IMR-90 (cell line): ENCODE measurements at regions not wholly inside any gene's neighbourhood (a gene's known extent, or its start where the extent isn't known, plus 50 kb on each side); places are given as distances from the start of the nearest gene placed in this dataset.

Experiments
- ATAC-seq: fragments of 200-7000 bp; cut with Tn5 transposase; 2 replicates; pipeline ENCODE4 v1.9.1; 2020; ENCODE audit warnings: low read depth, mild to moderate bottlenecking, moderate library complexity
- BruUV-seq: library from RNA; stranded (reverse); fragments of 400-500 nt; replicated peaks from 2 replicates; lab custom pipeline; 2021; lab: Mats Ljungman, UMichigan
- CTCF ChIA-PET: fragments of 300-600 bp; formaldehyde crosslinking; extraction: SDS; loops from one replicate; lab custom pipeline; 2021; ENCODE audit warnings: antibody characterized with exemption; lab: Yijun Ruan, JAX
- POLR2A ChIA-PET: fragments of 300-600 bp; sonication (Branson Sonifier 250); formaldehyde crosslinking; loops from one replicate; lab custom pipeline; 2022; ENCODE audit warnings: antibody characterized with exemption; ENCODE audit not compliant: unreplicated experiment; lab: Charles Lee
- DNase-seq: peaks from one replicate; pipeline ENCODE4 v3.0.0; 2013
- H2AFZ ChIP-seq: replicated peaks from 2 replicates; pipeline ENCODE3; 2013; ENCODE audit warnings: low read length, mild to moderate bottlenecking; ENCODE audit not compliant: poor library complexity
- H2AK5ac ChIP-seq: 2 replicates; pipeline ENCODE4 v1.6.1; 2013; ENCODE audit warnings: low read depth, low read length, inconsistent platforms
- H2AK9ac ChIP-seq: replicated peaks from 2 replicates; pipeline ENCODE3; 2013; ENCODE audit warnings: mild to moderate bottlenecking, low read depth, low read length, moderate library complexity; ENCODE audit not compliant: poor library complexity
- H2BK120ac ChIP-seq: 2 replicates; pipeline ENCODE4 v1.6.1; 2013; ENCODE audit warnings: low read depth, low read length, inconsistent platforms
- H2BK15ac ChIP-seq: 3 replicates; pipeline ENCODE4 v1.6.1; 2013; ENCODE audit warnings: low read depth, low read length, inconsistent platforms
- H2BK20ac ChIP-seq: 2 replicates; pipeline ENCODE4 v1.6.1; 2013; ENCODE audit warnings: low read depth, mild to moderate bottlenecking, inconsistent platforms, low read length, moderate library complexity
- H2BK5ac ChIP-seq: 2 replicates; pipeline ENCODE4 v1.6.1; 2013; ENCODE audit warnings: mild to moderate bottlenecking, low read depth, low read length, inconsistent platforms; ENCODE audit not compliant: poor library complexity, severe bottlenecking
- H3K14ac ChIP-seq: replicated peaks from 2 replicates; pipeline ENCODE4 v1.6.1; 2013; ENCODE audit warnings: low read depth, low read length, inconsistent platforms
- H3K18ac ChIP-seq: 2 replicates; pipeline ENCODE4 v1.6.1; 2013; ENCODE audit warnings: low read depth, low read length, control low read depth
- H3K23ac ChIP-seq: 2 replicates; pipeline ENCODE4 v1.6.1; 2013; ENCODE audit warnings: low read depth, low read length, inconsistent platforms
- H3K27ac ChIP-seq: 2 replicates; pipeline ENCODE4 v1.5.1; 2013; ENCODE audit warnings: mild to moderate bottlenecking, control low read depth, low read length; ENCODE audit not compliant: insufficient read depth
- H3K27me3 ChIP-seq: 2 replicates; pipeline ENCODE4 v1.6.1; 2013; ENCODE audit warnings: low read length; ENCODE audit not compliant: control insufficient read depth, insufficient read depth
- H3K36me3 ChIP-seq: 2 replicates; pipeline ENCODE4 v1.6.1; 2013; ENCODE audit warnings: low read length, mixed read lengths; ENCODE audit not compliant: control insufficient read depth, insufficient read depth
- H3K4ac ChIP-seq: 2 replicates; pipeline ENCODE4 v1.6.1; 2013; ENCODE audit warnings: low read depth, low read length, inconsistent platforms
- H3K4me1 ChIP-seq: 2 replicates; pipeline ENCODE4 v1.6.1; 2013; ENCODE audit warnings: low read length, mixed read lengths; ENCODE audit not compliant: control insufficient read depth, insufficient read depth
- H3K4me2 ChIP-seq: 2 replicates; pipeline ENCODE4 v1.6.1; 2013; ENCODE audit warnings: low read depth, mild to moderate bottlenecking, control low read depth, low read length, moderate library complexity
- H3K4me3 ChIP-seq: 2 replicates; pipeline ENCODE4 v1.5.1; 2013; ENCODE audit warnings: low read depth, mild to moderate bottlenecking, control low read depth, low read length, moderate library complexity; ENCODE audit not compliant: insufficient read depth
- H3K56ac ChIP-seq: 2 replicates; pipeline ENCODE4 v1.6.1; 2013; ENCODE audit warnings: low read length, inconsistent platforms; ENCODE audit not compliant: insufficient read depth; ENCODE audit errors: extremely low read depth
- H3K79me1 ChIP-seq, 2 experiments: 2 replicates each; pipeline ENCODE4 v1.6.1; 2013; ENCODE audit warnings: low read length in 2 of 2, inconsistent platforms in 1 of 2, low read depth in 1 of 2
- H3K9ac ChIP-seq: 2 replicates; pipeline ENCODE4 v1.6.1; 2013; ENCODE audit warnings: low read depth, low read length, control low read depth
- H3K9me1 ChIP-seq: 2 replicates; pipeline ENCODE4 v1.6.1; 2013; ENCODE audit warnings: low read length, inconsistent platforms; ENCODE audit not compliant: insufficient read depth
- H3K9me3 ChIP-seq: 2 replicates; pipeline ENCODE4 v1.6.1; 2013; ENCODE audit warnings: low read length; ENCODE audit not compliant: control insufficient read depth, insufficient read depth
- H4K20me1 ChIP-seq: 2 replicates; pipeline ENCODE4 v1.6.1; 2013; ENCODE audit warnings: low read length, inconsistent platforms; ENCODE audit not compliant: insufficient read depth
- H4K5ac ChIP-seq: 2 replicates; pipeline ENCODE4 v1.6.1; 2013; ENCODE audit warnings: mild to moderate bottlenecking, low read depth, low read length, control low read depth
- H4K8ac ChIP-seq, 2 experiments: 2 replicates each; pipeline ENCODE4 v1.6.1; 2013; ENCODE audit warnings: low read depth in 2 of 2, low read length in 2 of 2, control low read depth in 1 of 2, inconsistent platforms in 1 of 2
- H4K91ac ChIP-seq: 2 replicates; pipeline ENCODE4 v1.6.1; 2013; ENCODE audit warnings: low read depth, low read length, inconsistent platforms; ENCODE audit not compliant: insufficient read depth
- BHLHE40 ChIP-seq: fragments of 150-350 bp; IDR thresholded peaks from 2 replicates; pipeline ENCODE4 v1.6.1; 2016; ENCODE audit warnings: mild to moderate bottlenecking, low read depth, low read length
- CEBPB ChIP-seq: IDR thresholded peaks from 2 replicates; pipeline ENCODE4 v1.6.1; 2012; ENCODE audit warnings: low read depth, low read length, improper control_type of control experiment
- CHD1 ChIP-seq: IDR thresholded peaks from 2 replicates; pipeline ENCODE4 v1.6.1; 2012; ENCODE audit warnings: low read depth, low read length, improper control_type of control experiment
- CTCF ChIP-seq: conservative IDR thresholded peaks from 2 replicates; pipeline ENCODE4 v1.5.1; 2012; ENCODE audit warnings: mild to moderate bottlenecking, low read depth, low read length, improper control_type of control experiment
- FOS ChIP-seq: fragments of 150-350 bp; IDR thresholded peaks from 2 replicates; pipeline ENCODE4 v1.6.1; 2016; ENCODE audit warnings: low read depth, low read length
- MAFK ChIP-seq: IDR thresholded peaks from 2 replicates; pipeline ENCODE4 v1.6.1; 2012; ENCODE audit warnings: low read depth, low read length, improper control_type of control experiment
- MAZ ChIP-seq: IDR thresholded peaks from 2 replicates; pipeline ENCODE4 v1.6.1; 2012; ENCODE audit warnings: low read depth, mild to moderate bottlenecking, low read length, improper control_type of control experiment, moderate library complexity, borderline replicate concordance
- MXI1 ChIP-seq: IDR thresholded peaks from 2 replicates; pipeline ENCODE4 v1.6.1; 2012; ENCODE audit warnings: low read depth, mild to moderate bottlenecking, low read length, moderate library complexity, borderline replicate concordance
- NFE2L2 ChIP-seq: fragments of 150-350 bp; IDR thresholded peaks from 2 replicates; pipeline ENCODE4 v1.6.1; 2016; ENCODE audit warnings: low read depth, mild to moderate bottlenecking, low read length
- POLR2A ChIP-seq: IDR thresholded peaks from 2 replicates; pipeline ENCODE4 v1.6.1; 2012; ENCODE audit warnings: mild to moderate bottlenecking, low read depth, low read length
- RAD21 ChIP-seq: IDR thresholded peaks from 2 replicates; pipeline ENCODE4 v1.6.1; 2012; ENCODE audit warnings: low read length, improper control_type of control experiment
- RCOR1 ChIP-seq: IDR thresholded peaks from 2 replicates; pipeline ENCODE4 v1.6.1; 2012; ENCODE audit warnings: mild to moderate bottlenecking, low read length, improper control_type of control experiment; ENCODE audit not compliant: insufficient replicate concordance
- RFX5 ChIP-seq: IDR thresholded peaks from 2 replicates; pipeline ENCODE4 v1.8.0; 2012; ENCODE audit warnings: low read depth, mild to moderate bottlenecking, low read length, moderate library complexity
- SMC3 ChIP-seq: fragments of 150-350 bp; IDR thresholded peaks from 2 replicates; pipeline ENCODE4 v1.6.1; 2016; ENCODE audit warnings: low read depth, mild to moderate bottlenecking, antibody characterized with exemption, low read length, moderate library complexity
- WGBS, 2 experiments: methylation state at CpG; one replicate each; pipeline versions ENCODE4 v1.1.5 to v1.1.7; 2013; ENCODE audit warnings: missing lambda C conversion rate in 2 of 2; ENCODE audit not compliant: insufficient read length in 1 of 2; ENCODE audit errors: extremely low coverage in 2 of 2; 5-methylcytosine and 5-hydroxymethylcytosine counted together
- dilution Hi-C: fragments of 300-500 bp; cut with HindIII; formaldehyde crosslinking; loops from one replicate; pipeline ENCODE4 v1.14.3; 2018; ENCODE audit warnings: low sequenced_read_pairs; ENCODE audit not compliant: unreplicated experiment
- in situ Hi-C: fragments of 300-500 bp; cut with MboI; formaldehyde crosslinking; loops from 3 replicates; pipeline ENCODE4 v1.14.3; 2019; ENCODE audit warnings: low sequenced_read_pairs, inconsistent platforms, mixed read lengths
- intact Hi-C: fragments of 100-400 bp; cut with micrococcal nuclease; formaldehyde crosslinking; loops from 2 replicates; pipeline ENCODE4 v1.10.0; 2022
- TF ChIP-seq, protein P1 (sequence below): fragments of 150-350 bp; IDR thresholded peaks from 2 replicates; pipeline ENCODE4 v1.6.1; 2017; ENCODE audit warnings: mild to moderate bottlenecking, antibody characterized with exemption, low read length, low read depth
- TF ChIP-seq, protein P2 (sequence below): fragments of 150-350 bp; IDR thresholded peaks from 2 replicates; pipeline ENCODE4 v1.6.1; 2016; ENCODE audit warnings: low read depth, mild to moderate bottlenecking, low read length, moderate library complexity, borderline replicate concordance

DNA sequence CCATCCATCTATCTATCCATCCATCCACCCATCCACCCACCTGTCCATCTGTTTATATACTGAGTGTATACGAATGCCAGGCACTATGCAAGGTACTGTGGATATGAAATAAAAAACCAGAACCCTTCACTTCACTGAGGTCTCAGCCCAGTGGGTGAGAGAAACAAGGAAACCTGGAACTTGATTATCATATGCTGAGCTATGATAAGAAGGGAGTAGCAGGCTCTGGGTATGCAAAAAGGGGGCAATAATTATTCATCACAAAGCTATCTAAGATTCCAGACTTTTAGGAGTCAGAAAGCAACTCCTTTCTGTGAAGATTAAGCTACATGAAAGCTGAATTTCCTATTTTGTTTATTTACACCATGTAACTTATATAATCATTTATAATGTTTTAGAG lies 327.7 kb upstream of the IL12A start:
- H3K18ac ChIP-seq, result no peak overlapping the region
- no peak overlapping the region for H3K23ac ChIP-seq
- BruUV-seq, result no TSS peak
- no peak overlapping the region for H2BK15ac ChIP-seq
- POLR2A ChIA-PET, result no interaction called here
- no peak overlapping the region for H2BK20ac ChIP-seq
- no peak overlapping the region for H3K9ac ChIP-seq
- in situ Hi-C loops (no loop called here), intact Hi-C loops (no loop called here), dilution Hi-C loops (no loop called here)
- DNase-seq (no peak), ATAC-seq (no peak)
- no peak overlapping the region for H4K91ac ChIP-seq
- H3K4me2 ChIP-seq, result no peak overlapping the region
- H3K56ac ChIP-seq, result no peak overlapping the region
- no peak overlapping the region for H3K4me3 ChIP-seq
- H2AK5ac ChIP-seq, result no peak overlapping the region
- H3K36me3 ChIP-seq, result no peaks in the 10 kb centered on the region
- H3K14ac ChIP-seq, result no peak overlapping the region
- no peak overlapping the region for H4K5ac ChIP-seq
- no peaks in the 10 kb centered on the region for H4K20me1 ChIP-seq
- no peak overlapping the region for H2AK9ac ChIP-seq
- no peak overlapping the region for H3K4ac ChIP-seq
- no peaks in the 10 kb centered on the region for H3K79me1 ChIP-seq
- no peaks in the 10 kb centered on the region for H3K4me1 ChIP-seq
- TF ChIP-seq, protein P1, sequence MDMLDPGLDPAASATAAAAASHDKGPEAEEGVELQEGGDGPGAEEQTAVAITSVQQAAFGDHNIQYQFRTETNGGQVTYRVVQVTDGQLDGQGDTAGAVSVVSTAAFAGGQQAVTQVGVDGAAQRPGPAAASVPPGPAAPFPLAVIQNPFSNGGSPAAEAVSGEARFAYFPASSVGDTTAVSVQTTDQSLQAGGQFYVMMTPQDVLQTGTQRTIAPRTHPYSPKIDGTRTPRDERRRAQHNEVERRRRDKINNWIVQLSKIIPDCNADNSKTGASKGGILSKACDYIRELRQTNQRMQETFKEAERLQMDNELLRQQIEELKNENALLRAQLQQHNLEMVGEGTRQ, result no peak
- TF ChIP-seq MXI1, result no peak
- no peak for TF ChIP-seq RAD21
- TF ChIP-seq, protein P2, sequence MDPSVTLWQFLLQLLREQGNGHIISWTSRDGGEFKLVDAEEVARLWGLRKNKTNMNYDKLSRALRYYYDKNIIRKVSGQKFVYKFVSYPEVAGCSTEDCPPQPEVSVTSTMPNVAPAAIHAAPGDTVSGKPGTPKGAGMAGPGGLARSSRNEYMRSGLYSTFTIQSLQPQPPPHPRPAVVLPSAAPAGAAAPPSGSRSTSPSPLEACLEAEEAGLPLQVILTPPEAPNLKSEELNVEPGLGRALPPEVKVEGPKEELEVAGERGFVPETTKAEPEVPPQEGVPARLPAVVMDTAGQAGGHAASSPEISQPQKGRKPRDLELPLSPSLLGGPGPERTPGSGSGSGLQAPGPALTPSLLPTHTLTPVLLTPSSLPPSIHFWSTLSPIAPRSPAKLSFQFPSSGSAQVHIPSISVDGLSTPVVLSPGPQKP, result no peak
- no peak for TF ChIP-seq MAFK
- TF ChIP-seq CHD1, result no peak
- TF ChIP-seq NFE2L2, result no peak
- no peak for TF ChIP-seq POLR2A
- TF ChIP-seq FOS, result no peak
- no peak for TF ChIP-seq MAZ
- TF ChIP-seq SMC3, result no peak
- TF ChIP-seq CEBPB, result no peak
- TF ChIP-seq BHLHE40, result no peak
- no peak for TF ChIP-seq RFX5
- no peak for TF ChIP-seq RCOR1
- TF ChIP-seq CTCF, result no peak
- H3K9me3 ChIP-seq, result peaks cover 6% of the 10 kb centered on the region
- H3K9me1 ChIP-seq, result no peaks in the 10 kb centered on the region
- H2AFZ ChIP-seq, result no peak overlapping the region
- WGBS, 2 experiments, result no CpG with 5 or more reads among the region's 1 CpG
- H3K27ac ChIP-seq, result no peak overlapping the region
- no peak overlapping the region for H4K8ac ChIP-seq
- no peak overlapping the region for H2BK5ac ChIP-seq
- no peak overlapping the region for H2BK120ac ChIP-seq
- no peaks in the 10 kb centered on the region for H3K27me3 ChIP-seq
- CTCF ChIA-PET, result no interaction called here
